Osteoblast (primary cell): ENCODE measurements at regions not wholly inside any gene's neighbourhood (a gene's known extent, or its start where the extent isn't known, plus 50 kb on each side); places are given as distances from the start of the nearest gene placed in this dataset.

Source experiments
- DNase-seq: peaks from one replicate; pipeline ENCODE4 v3.0.0; 2011; ENCODE audit warnings: low spot score, mixed read lengths; ENCODE audit not compliant: insufficient read length; ENCODE audit errors: missing footprints
- H2AFZ ChIP-seq: 2 replicates; pipeline ENCODE4 v1.6.0; 2011; ENCODE audit warnings: mild to moderate bottlenecking, low read length
- H3K27ac ChIP-seq: 2 replicates; pipeline ENCODE4 v1.5.1; 2011; ENCODE audit warnings: mild to moderate bottlenecking, low read depth, low read length, moderate library complexity
- H3K27me3 ChIP-seq: 2 replicates; pipeline ENCODE4 v1.6.0; 2012; ENCODE audit warnings: mild to moderate bottlenecking, control low read depth, inconsistent platforms, low read length, moderate library complexity; ENCODE audit not compliant: insufficient read depth
- H3K36me3 ChIP-seq: 2 replicates; pipeline ENCODE4 v1.5.1; 2011; ENCODE audit warnings: mild to moderate bottlenecking, low read length, control low read depth, moderate library complexity; ENCODE audit not compliant: insufficient read depth
- H3K4me1 ChIP-seq: 2 replicates; pipeline ENCODE4 v1.5.1; 2011; ENCODE audit warnings: mild to moderate bottlenecking, low read length, control low read depth, moderate library complexity; ENCODE audit not compliant: insufficient read depth
- H3K4me2 ChIP-seq: 2 replicates; pipeline ENCODE4 v1.6.0; 2011; ENCODE audit warnings: mild to moderate bottlenecking, low read length; ENCODE audit not compliant: insufficient read depth
- H3K4me3 ChIP-seq: fragments of 200-600 bp; sonication (generic); 3 replicates; pipeline ENCODE4 v1.5.1; 2012; ENCODE audit warnings: mild to moderate bottlenecking, low read length, inconsistent platforms; ENCODE audit not compliant: insufficient read depth
- H3K79me2 ChIP-seq: 2 replicates; pipeline ENCODE4 v1.6.0; 2012; ENCODE audit warnings: mild to moderate bottlenecking, low read length, control low read depth, inconsistent platforms; ENCODE audit not compliant: insufficient read depth
- H3K9me3 ChIP-seq: 2 replicates; pipeline ENCODE4 v1.5.1; 2011; ENCODE audit warnings: low read depth, low read length, control low read depth
- H4K20me1 ChIP-seq: 2 replicates; pipeline ENCODE4 v1.6.0; 2012; ENCODE audit warnings: mild to moderate bottlenecking, low read length, control low read depth; ENCODE audit not compliant: insufficient read depth
- TF ChIP-seq, protein P1 (sequence below): IDR thresholded peaks from 2 replicates; pipeline ENCODE4 v1.5.1; 2011; ENCODE audit warnings: mild to moderate bottlenecking, low read depth, low read length, moderate library complexity; ENCODE audit errors: extremely low read depth

DNA sequence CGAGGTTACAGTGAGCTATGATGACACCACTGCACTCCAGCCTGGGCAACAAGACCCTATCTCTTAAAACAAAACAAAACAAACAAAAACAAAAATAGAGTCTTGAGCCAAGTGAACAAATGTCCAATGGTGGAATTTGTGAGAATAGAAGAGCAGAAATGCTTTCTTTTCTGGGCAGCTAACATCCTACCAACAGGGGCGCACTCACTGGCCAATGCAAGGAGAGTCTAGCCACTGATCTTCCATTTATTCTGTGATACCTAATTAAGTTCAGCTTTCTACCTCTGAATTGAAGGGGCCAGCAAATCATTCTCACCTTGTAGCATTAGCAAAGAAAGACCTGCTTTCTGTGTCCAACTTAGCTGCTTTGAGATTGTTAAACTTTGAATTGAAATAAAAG is 301.9 kb upstream of the NR2F2 start:
- H2AFZ ChIP-seq, result no peak overlapping the region
- TF ChIP-seq, protein P1, sequence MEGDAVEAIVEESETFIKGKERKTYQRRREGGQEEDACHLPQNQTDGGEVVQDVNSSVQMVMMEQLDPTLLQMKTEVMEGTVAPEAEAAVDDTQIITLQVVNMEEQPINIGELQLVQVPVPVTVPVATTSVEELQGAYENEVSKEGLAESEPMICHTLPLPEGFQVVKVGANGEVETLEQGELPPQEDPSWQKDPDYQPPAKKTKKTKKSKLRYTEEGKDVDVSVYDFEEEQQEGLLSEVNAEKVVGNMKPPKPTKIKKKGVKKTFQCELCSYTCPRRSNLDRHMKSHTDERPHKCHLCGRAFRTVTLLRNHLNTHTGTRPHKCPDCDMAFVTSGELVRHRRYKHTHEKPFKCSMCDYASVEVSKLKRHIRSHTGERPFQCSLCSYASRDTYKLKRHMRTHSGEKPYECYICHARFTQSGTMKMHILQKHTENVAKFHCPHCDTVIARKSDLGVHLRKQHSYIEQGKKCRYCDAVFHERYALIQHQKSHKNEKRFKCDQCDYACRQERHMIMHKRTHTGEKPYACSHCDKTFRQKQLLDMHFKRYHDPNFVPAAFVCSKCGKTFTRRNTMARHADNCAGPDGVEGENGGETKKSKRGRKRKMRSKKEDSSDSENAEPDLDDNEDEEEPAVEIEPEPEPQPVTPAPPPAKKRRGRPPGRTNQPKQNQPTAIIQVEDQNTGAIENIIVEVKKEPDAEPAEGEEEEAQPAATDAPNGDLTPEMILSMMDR, result no peak
- H3K9me3 ChIP-seq, result no peaks in the 10 kb centered on the region
- H4K20me1 ChIP-seq, result no peaks in the 10 kb centered on the region
- no peaks in the 10 kb centered on the region for H3K4me1 ChIP-seq
- no peaks in the 10 kb centered on the region for H3K36me3 ChIP-seq
- H3K4me2 ChIP-seq, result no peak overlapping the region
- DNase-seq, result no peak
- H3K79me2 ChIP-seq, result no peaks in the 10 kb centered on the region
- no peaks in the 10 kb centered on the region for H3K27me3 ChIP-seq
- no peak overlapping the region for H3K27ac ChIP-seq
- no peak overlapping the region for H3K4me3 ChIP-seq

DNA sequence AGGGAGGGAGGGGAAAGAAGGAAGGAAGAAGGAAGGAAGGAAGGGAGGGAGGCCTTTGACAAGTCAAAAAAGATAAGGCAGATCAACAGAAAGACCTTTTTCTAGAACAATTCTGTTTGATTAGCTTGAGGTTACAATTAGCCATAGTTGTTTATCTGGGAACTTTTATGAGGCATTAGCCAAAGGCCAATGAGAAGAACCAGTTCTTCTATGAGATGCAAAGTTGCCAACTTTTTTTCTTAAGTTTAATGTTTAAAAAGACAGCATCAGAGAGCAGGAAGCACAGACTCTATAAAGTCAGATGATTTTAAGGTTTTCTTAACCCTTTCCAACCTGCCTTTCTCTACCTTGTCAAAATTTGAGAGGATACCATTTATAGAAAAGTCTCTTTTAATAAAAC is 301.3 kb upstream of the NR2F2 start:
- Histone ChIP-seq H3K9me3 (no peaks in the 10 kb centered on the region), H2AFZ (no peak overlapping the region), H3K36me3 (no peaks in the 10 kb centered on the region), H3K79me2 (no peaks in the 10 kb centered on the region), H3K4me1 (no peaks in the 10 kb centered on the region), H3K4me3 (no peak overlapping the region), H4K20me1 (no peaks in the 10 kb centered on the region), H3K27ac (no peak overlapping the region), H3K4me2 (no peak overlapping the region), H3K27me3 (no peaks in the 10 kb centered on the region)
- TF ChIP-seq, protein P1, result no peak
- no peak for DNase-seq

DNA sequence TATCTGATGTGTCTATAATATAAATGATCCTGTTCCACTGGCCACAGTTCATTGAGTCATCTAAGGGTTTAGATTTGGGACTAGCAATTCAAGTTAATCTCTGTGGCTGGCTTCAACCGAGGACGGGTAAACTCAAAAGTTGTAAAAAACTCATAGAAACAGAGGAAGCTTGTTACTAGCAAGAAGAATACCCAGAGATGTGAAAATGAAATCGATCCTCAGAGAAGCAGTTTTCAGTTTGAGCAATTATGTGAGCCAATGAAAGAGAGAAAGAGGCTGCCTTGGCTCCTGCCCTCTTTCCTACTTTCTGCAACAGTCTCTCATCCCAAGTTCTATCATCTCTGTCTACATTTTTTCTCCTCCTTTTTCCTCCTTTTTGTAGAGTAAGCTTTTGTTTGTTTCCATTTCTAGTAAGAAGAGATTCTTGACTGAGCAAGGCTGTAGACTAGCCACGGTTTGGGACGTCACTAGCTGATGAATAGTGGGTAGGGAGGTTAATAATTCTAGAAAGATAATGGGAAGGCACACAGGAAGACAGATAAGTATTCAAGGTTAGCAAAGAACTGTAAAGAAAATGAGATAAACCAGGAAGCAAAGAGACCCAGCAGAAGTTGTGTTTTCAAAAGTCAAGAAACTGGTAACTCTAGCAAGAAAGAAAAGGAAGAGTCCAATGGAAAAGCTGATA is 298.9 kb upstream of the NR2F2 start:
- H3K4me1 ChIP-seq, result no peaks in the 10 kb centered on the region
- H3K27ac ChIP-seq, result no peak overlapping the region
- DNase-seq, result no peak
- no peak overlapping the region for H3K4me2 ChIP-seq
- H3K79me2 ChIP-seq, result no peaks in the 10 kb centered on the region
- H3K27me3 ChIP-seq, result no peaks in the 10 kb centered on the region
- no peak overlapping the region for H3K4me3 ChIP-seq
- no peaks in the 10 kb centered on the region for H3K9me3 ChIP-seq
- no peaks in the 10 kb centered on the region for H3K36me3 ChIP-seq
- no peaks in the 10 kb centered on the region for H4K20me1 ChIP-seq
- TF ChIP-seq, protein P1, result no peak
- H2AFZ ChIP-seq, result no peak overlapping the region

DNA sequence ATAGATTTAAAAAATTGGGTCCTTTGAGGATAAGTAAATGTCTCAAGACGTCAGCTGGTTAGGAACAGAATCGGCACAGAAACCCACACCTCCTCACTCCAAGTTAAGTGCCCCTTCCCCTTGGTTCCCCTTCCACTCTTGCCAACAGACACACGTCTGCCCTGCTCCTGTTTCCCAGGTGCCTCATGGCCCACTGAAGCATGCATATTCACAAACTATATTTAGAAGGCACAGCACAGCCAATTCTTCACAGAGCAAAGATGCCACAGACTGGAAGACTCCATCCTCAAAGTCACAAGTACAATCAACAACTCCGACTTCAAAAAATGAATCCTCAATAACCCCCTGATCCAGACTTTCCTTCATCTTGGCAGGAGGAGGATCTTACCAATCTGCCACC is 295.4 kb upstream of the NR2F2 start:
- Histone ChIP-seq H3K36me3 (no peaks in the 10 kb centered on the region), H3K4me1 (peaks cover 6% of the 10 kb centered on the region), H3K9me3 (no peaks in the 10 kb centered on the region), H3K4me3 (no peak overlapping the region), H4K20me1 (no peaks in the 10 kb centered on the region), H2AFZ (no peak overlapping the region), H3K4me2 (no peak overlapping the region), H3K27me3 (no peaks in the 10 kb centered on the region), H3K27ac (no peak overlapping the region), H3K79me2 (no peaks in the 10 kb centered on the region)
- TF ChIP-seq, protein P1, result no peak
- DNase-seq, result no peak
